Bronchial epithelial cell (primary cell): ENCODE measurements at regions not wholly inside any gene's neighbourhood (a gene's known extent, or its start where the extent isn't known, plus 50 kb on each side); places are given as distances from the start of the nearest gene placed in this dataset.

Experiments
- DNase-seq: peaks from one replicate; pipeline ENCODE4 v3.0.0-alpha.2; 2010; ENCODE audit warnings: low read depth
- FAIRE-seq: peaks from 2 replicates; lab custom pipeline; 2011; peaks lifted over from hg19 to GRCh38; lab: Jason Lieb, UNC
- H3K27me3 ChIP-seq: 2 replicates; pipeline ENCODE4 v1.5.1; 2011; ENCODE audit warnings: low read length; ENCODE audit not compliant: control insufficient read depth, insufficient read depth
- H3K36me3 ChIP-seq: 2 replicates; pipeline ENCODE4 v1.5.1; 2011; ENCODE audit warnings: low read length; ENCODE audit not compliant: control insufficient read depth, insufficient read depth
- H3K4me3 ChIP-seq: 2 replicates; pipeline ENCODE4 v1.5.1; 2011; ENCODE audit warnings: mild to moderate bottlenecking, low read depth, low read length, control low read depth
- TF ChIP-seq, protein P1 (sequence below): IDR thresholded peaks from 2 replicates; pipeline ENCODE4 v1.5.1; 2011; ENCODE audit warnings: mild to moderate bottlenecking, moderate library complexity, low read length, control low read depth, inconsistent platforms; ENCODE audit not compliant: insufficient read depth, severe bottlenecking

DNA sequence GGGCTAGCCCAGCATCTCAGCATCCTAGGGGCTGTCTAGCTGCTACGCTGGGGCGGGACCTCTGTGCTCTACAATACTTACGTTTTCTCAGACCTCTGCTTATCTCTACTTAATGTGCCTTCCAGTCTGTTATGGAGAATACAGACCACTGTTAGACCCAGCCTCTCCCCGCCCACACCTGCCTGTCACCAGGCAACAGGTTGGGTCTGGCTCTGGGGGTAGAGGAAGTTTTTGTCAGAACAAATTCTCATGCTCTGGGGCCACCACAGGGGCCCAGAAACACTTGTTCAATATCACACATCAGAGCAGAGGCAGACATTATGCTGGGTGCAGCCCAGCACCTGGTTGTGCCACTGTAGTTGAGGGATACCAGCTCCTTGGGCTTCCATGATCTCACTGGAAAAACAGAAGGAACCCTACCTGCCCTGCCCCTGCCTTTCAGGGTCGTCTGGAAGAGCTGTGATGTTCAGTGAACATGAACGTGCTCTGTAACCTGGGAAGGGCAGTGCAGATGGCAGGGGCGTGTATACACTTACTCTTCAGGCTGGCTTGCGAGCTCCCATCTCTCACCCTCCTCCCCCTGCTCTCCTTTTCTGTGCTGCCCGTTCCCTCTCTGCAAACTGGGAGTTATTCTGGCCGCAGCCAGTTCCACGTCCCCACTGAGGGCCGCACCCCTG, 135.2 kb upstream of the PODXL start:
- H3K4me3 ChIP-seq, result no peak overlapping the region
- FAIRE-seq (no peak), DNase-seq (no peak)
- H3K36me3 ChIP-seq, result no peaks in the 10 kb centered on the region
- H3K27me3 ChIP-seq, result no peaks in the 10 kb centered on the region
- TF ChIP-seq, protein P1, sequence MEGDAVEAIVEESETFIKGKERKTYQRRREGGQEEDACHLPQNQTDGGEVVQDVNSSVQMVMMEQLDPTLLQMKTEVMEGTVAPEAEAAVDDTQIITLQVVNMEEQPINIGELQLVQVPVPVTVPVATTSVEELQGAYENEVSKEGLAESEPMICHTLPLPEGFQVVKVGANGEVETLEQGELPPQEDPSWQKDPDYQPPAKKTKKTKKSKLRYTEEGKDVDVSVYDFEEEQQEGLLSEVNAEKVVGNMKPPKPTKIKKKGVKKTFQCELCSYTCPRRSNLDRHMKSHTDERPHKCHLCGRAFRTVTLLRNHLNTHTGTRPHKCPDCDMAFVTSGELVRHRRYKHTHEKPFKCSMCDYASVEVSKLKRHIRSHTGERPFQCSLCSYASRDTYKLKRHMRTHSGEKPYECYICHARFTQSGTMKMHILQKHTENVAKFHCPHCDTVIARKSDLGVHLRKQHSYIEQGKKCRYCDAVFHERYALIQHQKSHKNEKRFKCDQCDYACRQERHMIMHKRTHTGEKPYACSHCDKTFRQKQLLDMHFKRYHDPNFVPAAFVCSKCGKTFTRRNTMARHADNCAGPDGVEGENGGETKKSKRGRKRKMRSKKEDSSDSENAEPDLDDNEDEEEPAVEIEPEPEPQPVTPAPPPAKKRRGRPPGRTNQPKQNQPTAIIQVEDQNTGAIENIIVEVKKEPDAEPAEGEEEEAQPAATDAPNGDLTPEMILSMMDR, result no peak

DNA sequence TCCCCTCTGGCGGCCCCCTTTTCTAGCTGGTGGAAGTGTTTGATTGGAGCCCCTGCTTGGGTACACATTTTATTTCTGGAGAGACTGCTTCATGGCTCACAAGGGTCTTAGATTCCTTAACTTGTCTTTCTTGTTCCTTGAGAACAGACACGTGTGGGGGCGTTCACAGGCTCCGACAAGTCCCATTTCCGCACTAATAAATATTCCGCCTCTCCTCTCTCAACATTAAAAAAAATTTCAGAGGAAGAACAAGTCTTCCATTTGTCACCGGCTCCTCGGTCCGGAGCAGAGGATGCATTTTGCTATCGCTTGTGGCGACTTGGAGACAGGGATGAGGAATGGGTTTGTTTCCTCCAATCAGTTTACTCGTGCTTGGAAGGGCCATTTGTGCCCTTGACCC, 134.0 kb upstream of the PODXL start:
- Histone ChIP-seq H3K36me3 (no peaks in the 10 kb centered on the region), H3K4me3 (no peak overlapping the region), H3K27me3 (no peaks in the 10 kb centered on the region)
- peak; percentile 62 for DNase-seq
- TF ChIP-seq, protein P1, result no peak
- FAIRE-seq, result no peak

DNA sequence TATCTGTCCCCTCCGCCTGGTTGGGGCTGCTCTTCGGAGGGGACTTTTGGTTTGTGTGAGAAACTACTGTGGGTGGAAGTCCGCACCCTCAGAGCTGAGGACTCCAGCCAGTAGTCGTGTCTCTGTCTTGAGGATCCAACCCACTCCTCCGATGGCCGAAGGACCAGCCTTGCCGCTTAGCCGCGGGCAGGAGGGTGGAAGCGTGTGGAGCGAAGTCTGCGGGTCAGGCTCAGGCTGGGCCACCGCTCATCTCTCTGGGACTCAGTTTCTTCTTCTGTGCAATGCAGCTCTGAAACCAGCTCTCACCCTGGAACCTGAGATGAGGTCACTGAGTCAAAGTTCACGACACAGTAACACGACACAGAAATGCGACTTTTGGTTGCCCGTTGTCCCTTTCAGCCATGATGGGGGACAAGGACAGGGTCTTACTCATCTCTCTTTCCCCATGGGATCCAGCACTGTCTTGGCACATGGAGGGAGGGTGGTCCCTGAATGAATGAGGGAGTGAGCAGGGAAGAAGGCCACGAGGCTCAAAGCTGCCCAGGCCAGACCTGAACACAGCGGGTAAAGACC, 133.3 kb upstream of the PODXL start:
- DNase-seq (no peak), FAIRE-seq (no peak)
- Histone ChIP-seq H3K36me3 (no peaks in the 10 kb centered on the region), H3K27me3 (no peaks in the 10 kb centered on the region), H3K4me3 (no peak overlapping the region)
- TF ChIP-seq, protein P1, result no peak

DNA sequence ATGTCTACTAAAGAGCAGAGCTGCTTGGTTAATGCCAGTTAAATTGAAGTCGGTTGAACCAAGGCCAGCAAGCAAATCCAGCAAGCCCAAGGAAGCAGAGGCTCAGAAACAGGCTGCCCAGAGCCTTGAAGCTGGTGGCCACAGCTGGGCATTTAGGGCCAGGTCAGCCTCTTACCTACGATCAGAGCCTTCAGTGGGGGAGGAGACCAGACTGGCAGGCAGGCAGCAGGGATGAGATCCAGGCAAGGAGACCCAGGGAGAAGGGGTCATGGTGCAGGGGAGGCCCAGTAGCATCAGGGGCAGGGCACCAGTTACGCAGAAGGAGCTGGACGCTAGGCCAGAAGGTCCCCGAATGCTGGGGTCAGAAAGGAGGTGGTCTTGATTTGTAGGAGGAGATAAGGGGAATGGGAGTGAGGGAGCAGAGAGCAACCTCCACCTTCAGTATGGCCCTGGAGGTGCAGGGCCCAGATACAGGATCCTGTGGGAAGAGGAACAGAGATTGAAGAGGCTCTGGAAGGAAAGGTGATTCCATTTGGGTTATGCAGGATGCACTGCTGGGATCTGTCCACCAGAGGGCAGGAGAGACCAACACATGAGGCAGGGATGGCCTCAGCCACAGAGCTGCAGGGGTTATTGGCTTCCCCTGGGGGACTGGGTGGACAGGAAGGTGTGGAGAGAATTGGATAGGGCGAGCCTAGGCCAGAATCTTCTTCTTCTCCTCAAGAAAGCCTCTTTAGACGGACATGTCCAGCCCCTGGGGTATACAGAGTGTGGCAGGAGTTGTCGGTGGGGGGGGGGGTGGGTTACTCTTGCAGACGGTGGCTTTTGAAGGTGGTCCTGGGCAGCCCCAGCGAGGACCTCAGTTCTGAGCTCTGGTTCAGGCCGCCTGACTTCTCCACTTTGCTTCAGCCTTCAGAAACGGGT, 132.6 kb upstream of the PODXL start:
- TF ChIP-seq, protein P1, result peak; percentile 96
- DNase-seq (peak; percentile 46), FAIRE-seq (no peak)

DNA sequence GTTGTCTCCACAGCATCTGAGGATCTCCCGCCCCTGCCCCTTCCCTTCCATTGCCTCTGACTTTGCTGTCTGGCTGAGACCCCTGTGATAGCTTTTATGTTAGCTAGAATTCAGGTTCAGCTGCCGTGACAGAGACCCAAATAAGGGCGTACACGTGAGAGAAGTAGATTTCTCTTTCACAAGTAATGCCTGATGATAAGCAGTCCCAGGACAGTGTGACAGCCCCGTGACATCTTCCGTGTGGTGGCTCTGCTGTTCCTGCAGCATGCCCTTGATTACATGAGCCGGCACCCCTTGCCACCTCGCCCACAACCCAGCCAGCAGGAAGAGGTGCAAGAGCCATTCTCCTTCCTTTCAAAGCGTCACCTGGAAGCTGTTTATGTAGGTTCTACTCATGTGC, 130.9 kb upstream of the PODXL start:
- H3K27me3 ChIP-seq, result no peaks in the 10 kb centered on the region
- no peaks in the 10 kb centered on the region for H3K36me3 ChIP-seq
- FAIRE-seq (no peak), DNase-seq (no peak)
- TF ChIP-seq, protein P1, result no peak
- H3K4me3 ChIP-seq, result no peak overlapping the region

More for the DNA sequence above, 132.6 kb upstream of the PODXL start:
- Histone ChIP-seq H3K36me3 (no peaks in the 10 kb centered on the region), H3K4me3 (no peak overlapping the region), H3K27me3 (no peaks in the 10 kb centered on the region)
